Right lobe of liver (tissue), 6 donors: ENCODE measurements at regions not wholly inside any gene's neighbourhood (a gene's known extent, or its start where the extent isn't known, plus 50 kb on each side); places are given as distances from the start of the nearest gene placed in this dataset.
A peak's percentile ranks its signal among the peaks of the same experiment; 100 is the strongest.

Experiments used
- ATAC-seq, 4 donors: fragments of 200-7000 bp; cut with Tn5 transposase; one replicate each; pipeline ENCODE4 v1.9.1; 2020; ENCODE audit warnings: mild to moderate bottlenecking in 4 of 4, moderate library complexity in 4 of 4
- DNase-seq, 3 donors: peaks; one replicate each; pipeline ENCODE4 v3.0.0-alpha.2; 2020
- H3K27ac ChIP-seq, 3 donors: fragments of 200-600 bp; one replicate each; pipeline ENCODE4 v1.8.0; 2022
- H3K27me3 ChIP-seq, 2 donors: fragments of 200-600 bp; one replicate each; pipeline ENCODE4 v1.8.0; 2022
- H3K36me3 ChIP-seq, 4 donors: fragments of 200-600 bp; sonication (generic) in 1 of 4; one replicate each; pipeline versions ENCODE4 v1.5.1 to v1.8.0; 2017 to 2022; ENCODE audit warnings: control low read depth in 1 of 4
- H3K4me1 ChIP-seq, 4 donors: fragments of 200-600 bp; sonication (generic) in 1 of 4; one replicate each; pipeline versions ENCODE4 v1.5.1 to v1.8.0; 2017 to 2022; ENCODE audit warnings: control low read depth in 1 of 4
- H3K4me3 ChIP-seq, 3 donors: fragments of 200-600 bp; one replicate each; pipeline ENCODE4 v1.8.0; 2022
- H3K9me3 ChIP-seq, 4 donors: fragments of 200-600 bp; sonication (generic) in 1 of 4; one replicate each; pipeline versions ENCODE4 v1.5.1 to v1.8.0; 2017 to 2022; ENCODE audit warnings: control low read depth in 1 of 4
- CTCF ChIP-seq, 4 donors: fragments of 200-600 bp in 3 of 4; fragments of 450-650 bp in 1 of 4; IDR thresholded peaks; one replicate each; pipeline versions ENCODE4 v1.5.1 to v1.8.0; 2016 to 2022; ENCODE audit warnings: antibody characterized with exemption in 4 of 4, mild to moderate bottlenecking in 2 of 4
- POLR2A ChIP-seq: fragments of 450-650 bp; IDR thresholded peaks from one replicate; pipeline ENCODE4 v1.6.1; 2017; ENCODE audit warnings: antibody characterized with exemption, mild to moderate bottlenecking
- WGBS: methylation state at CpG from one replicate; pipeline ENCODE4 v1.1.6; 2018; ENCODE audit warnings: low coverage, low lambda C conversion rate; ENCODE audit not compliant: insufficient coverage; ENCODE audit errors: missing lambda C conversion rate; 5-methylcytosine and 5-hydroxymethylcytosine counted together
- intact Hi-C, 2 donors: fragments of 100-400 bp; cut with DNase I; formaldehyde crosslinking; loops; one replicate each; pipeline versions ENCODE4 v1.11.2 to v1.14.1; 2022
- donor health status: DM: no; HTN: yes; CAD: no.
- donor health status: DM: no; HTN: no; CAD: no.
- donor health status: DM: no; HTN: no; CAD: no.
- donor health status: DM: no; HTN: yes; CAD: no.
- donor health status: DM: no; HTN: yes; CAD: no.

DNA sequence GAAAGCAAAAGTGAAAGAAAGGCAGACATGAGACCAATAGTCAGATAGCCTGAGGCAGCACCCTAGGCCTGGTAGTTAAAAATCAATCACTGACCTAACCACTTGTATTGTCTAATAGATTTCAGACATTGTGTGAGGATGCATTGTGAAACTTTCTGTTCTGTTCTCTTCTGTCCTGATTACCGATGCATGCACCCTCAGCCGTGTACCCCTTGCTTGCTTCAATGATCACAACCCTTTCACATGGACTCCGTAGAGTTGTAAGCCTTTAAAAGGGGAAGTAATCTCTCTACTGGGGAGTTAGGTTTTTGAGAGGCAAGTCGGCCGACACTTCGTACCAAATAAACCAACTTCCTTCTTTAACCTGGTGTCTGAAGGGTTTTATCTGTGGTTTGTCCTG lies 801.6 kb upstream of the TSPY4 start:
- Histone ChIP-seq H3K9me3 (no peaks in the 10 kb centered on the region), H3K36me3 (no peaks in the 10 kb centered on the region), H3K27me3 (no peaks in the 10 kb centered on the region), H3K4me1 (no peaks in the 10 kb centered on the region), H3K27ac (no peak overlapping the region), H3K4me3 (no peak overlapping the region)
- ATAC-seq: peak in 1 of 4 donors; percentile 52
- no peak for DNase-seq
- no peak for TF ChIP-seq POLR2A
- no peak for TF ChIP-seq CTCF (IDR thresholded peaks at IDR 0.05)
- intact Hi-C loops: no loop called here
- no CpG with 5 or more reads among the region's 6 CpGs for WGBS

GRCh38 chrY:8536277-8536676 lies 801.0 kb upstream of the TSPY4 start:
- Histone ChIP-seq H3K4me1 (no peaks in the 10 kb centered on the region), H3K4me3 (no peak overlapping the region), H3K9me3 (no peaks in the 10 kb centered on the region), H3K27ac (no peak overlapping the region), H3K36me3 (no peaks in the 10 kb centered on the region), H3K27me3 (no peaks in the 10 kb centered on the region)
- DNase-seq (peak in 1 of 3 donors; percentile 42), ATAC-seq (peak in 1 of 4 donors; percentile 71)
- TF ChIP-seq POLR2A (no peak), CTCF (IDR thresholded peaks at IDR 0.05) (no peak)
- intact Hi-C loops: no loop called here
- no CpG with 5 or more reads among the region's 2 CpGs for WGBS

- WGBS: no CpG with 5 or more reads among the region's 4 CpGs
- intact Hi-C loops: no loop called here
- H3K27me3 ChIP-seq: no peaks in the 10 kb centered on the region
- DNase-seq (no peak), ATAC-seq (no peak)
- H3K4me3 ChIP-seq: no peak overlapping the region
- H3K9me3 ChIP-seq: no peaks in the 10 kb centered on the region
- H3K27ac ChIP-seq: no peak overlapping the region
- H3K36me3 ChIP-seq: no peaks in the 10 kb centered on the region
- H3K4me1 ChIP-seq: no peaks in the 10 kb centered on the region
- TF ChIP-seq POLR2A: no peak
- TF ChIP-seq CTCF (IDR thresholded peaks at IDR 0.05): no peak
These were observed 796.0 kb upstream of the TSPY4 start for GRCh38 chrY:8541306-8541705.

- Histone ChIP-seq H3K9me3 (no peaks in the 10 kb centered on the region), H3K27me3 (no peaks in the 10 kb centered on the region), H3K4me3 (no peak overlapping the region), H3K4me1 (no peaks in the 10 kb centered on the region), H3K27ac (no peak overlapping the region), H3K36me3 (no peaks in the 10 kb centered on the region)
- WGBS: no CpG with 5 or more reads among the region's 2 CpGs
- intact Hi-C loops: no loop called here
- DNase-seq (no peak), ATAC-seq (no peak)
- TF ChIP-seq CTCF (IDR thresholded peaks at IDR 0.05): no peak
- TF ChIP-seq POLR2A: no peak
These were observed 792.5 kb upstream of the TSPY4 start for GRCh38 chrY:8544715-8545114.

DNA sequence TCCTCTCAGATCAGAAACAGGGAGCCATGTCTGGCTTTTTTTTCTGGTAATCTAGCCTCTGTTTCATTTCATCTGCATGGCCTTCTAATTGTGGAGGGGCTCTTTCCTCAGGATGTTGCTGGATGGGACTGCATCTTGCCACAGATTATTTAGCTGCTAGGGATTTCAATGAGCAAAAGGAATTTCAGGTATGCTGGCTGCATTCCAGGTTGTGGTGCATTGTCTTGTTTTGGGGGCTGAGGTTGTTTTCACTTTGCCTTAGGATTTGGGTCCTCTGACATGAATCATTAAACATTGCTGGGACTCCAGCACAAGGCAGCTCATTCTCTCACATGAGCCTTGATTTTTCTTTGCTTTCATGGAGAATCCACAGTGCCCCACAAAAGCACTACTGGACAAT lies 789.3 kb upstream of the TSPY4 start:
- DNase-seq (no peak), ATAC-seq (no peak)
- Histone ChIP-seq H3K27me3 (no peaks in the 10 kb centered on the region), H3K9me3 (no peaks in the 10 kb centered on the region), H3K27ac (no peak overlapping the region), H3K4me1 (no peaks in the 10 kb centered on the region), H3K36me3 (no peaks in the 10 kb centered on the region), H3K4me3 (no peak overlapping the region)
- TF ChIP-seq POLR2A (no peak), CTCF (IDR thresholded peaks at IDR 0.05) (no peak)
- intact Hi-C loops: no loop called here
